GM18511 (cell line): ENCODE measurements at regions not wholly inside any gene's neighbourhood (a gene's known extent, or its start where the extent isn't known, plus 50 kb on each side); places are given as distances from the start of the nearest gene placed in this dataset.
"Not testable (repeated sequence)": the region's sequence is repeated elsewhere in the genome, so short reads cannot be mapped to it uniquely, and the experiment has no call there.

Source experiments
- ATAC-seq: cut with Tn5 transposase; IDR thresholded peaks from one replicate; pipeline ENCODE4 v1.9.1; 2021; ENCODE audit warnings: mild to moderate bottlenecking, moderate library complexity; ENCODE audit not compliant: unreplicated experiment

DNA sequence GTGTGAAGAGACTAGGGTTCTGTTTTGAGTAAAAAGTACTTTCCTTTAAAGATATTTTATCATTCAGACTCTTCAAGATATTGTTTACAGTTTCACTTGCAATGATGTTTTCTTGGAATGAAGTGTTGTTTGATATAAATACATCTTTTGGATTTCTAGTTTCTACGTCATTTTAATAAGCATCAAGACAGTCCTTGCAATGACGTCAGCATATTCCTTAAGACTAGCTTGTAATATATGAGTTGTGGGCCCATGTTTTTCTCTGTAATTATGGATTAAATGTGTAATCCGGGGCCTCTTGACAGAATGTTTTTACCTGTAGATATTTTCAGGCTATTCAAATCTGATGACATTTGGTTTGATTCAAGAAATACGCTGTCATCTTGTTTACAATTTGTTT lies 66.1 kb downstream of the RBMX2 start:
- no peak for ATAC-seq

DNA sequence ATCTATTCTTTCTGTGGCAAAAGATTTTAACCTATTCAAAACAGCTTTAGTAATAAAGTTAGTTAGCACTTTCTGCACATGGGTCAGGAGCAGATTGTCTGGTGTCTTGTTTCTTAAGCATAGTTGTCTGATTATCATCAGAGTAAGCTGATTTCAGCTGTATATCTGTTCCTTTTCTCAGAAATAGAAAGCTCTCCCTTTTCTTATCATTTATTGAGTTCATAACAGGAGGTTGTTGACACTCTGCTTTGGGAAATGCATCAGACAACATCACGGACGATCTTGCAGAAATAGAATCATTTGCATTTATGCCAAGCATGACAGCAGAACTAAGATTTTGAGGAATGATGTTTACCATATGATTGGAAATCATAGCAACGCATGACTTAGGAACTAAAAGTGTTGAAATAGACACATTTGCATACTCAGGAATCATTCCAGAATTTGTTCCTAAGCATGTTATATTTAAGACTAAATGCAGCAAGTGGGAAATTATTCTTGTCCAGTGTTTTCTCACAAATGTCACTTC lies 66.7 kb downstream of the RBMX2 start:
- no peak for ATAC-seq

DNA sequence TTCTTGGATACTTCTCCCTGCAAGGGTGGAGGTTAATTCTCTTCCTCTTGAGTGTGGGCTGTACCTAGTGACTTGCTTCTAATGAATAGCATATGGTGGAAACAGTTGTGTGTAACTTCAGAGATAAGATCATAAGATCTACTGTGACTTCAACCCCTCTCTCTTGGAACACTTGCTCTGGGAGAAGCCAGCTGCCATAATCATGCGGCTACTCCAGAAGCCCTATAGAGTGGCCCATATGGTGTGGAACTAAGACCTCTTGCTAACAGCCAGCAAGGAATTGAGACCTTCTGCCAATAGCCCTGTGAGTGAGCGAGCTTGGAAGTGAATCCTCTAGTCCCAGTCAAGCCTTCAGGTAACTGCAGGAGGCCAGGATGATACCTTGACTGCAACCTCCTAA lies 81.1 kb downstream of the RBMX2 start:
- ATAC-seq: no peak

DNA sequence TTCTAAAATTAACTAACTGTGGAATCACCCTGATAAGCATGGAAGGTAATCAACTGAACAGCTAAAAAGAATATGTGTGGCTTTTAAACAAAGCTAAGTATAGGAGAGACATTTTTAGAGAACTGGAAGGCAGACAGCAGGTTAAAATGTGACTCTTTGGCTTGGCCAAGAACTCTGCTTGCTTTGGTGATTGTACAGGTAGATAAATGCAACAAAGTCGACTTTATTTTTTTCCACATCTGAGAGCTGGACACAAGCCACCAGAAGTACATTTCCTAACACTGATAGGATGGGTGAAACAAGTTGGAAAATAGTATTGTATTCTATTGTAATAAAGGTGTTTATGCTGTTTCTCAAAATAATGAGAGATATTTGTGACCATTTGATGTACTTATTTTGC lies 84.1 kb downstream of the RBMX2 start:
- no peak for ATAC-seq

DNA sequence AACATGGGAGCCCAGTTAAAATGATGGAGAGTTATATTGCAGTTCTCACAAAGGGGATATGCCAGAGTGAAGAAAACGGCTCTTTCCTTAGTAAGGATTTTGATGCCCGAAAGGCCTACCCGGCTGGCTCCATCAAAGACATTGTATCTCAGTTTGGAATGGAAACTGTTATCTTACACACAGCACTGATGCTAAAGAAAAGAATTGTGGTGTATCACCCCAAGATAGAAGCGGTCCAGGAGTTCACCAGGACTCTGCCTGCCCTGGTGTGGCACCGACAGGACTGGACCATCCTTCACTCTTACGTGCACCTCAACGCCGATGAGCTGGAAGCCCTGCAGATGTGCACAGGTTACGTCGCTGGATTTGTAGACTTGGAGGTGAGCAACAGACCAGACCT lies 93.7 kb downstream of the RBMX2 start:
- ATAC-seq: not testable (repeated sequence)

DNA sequence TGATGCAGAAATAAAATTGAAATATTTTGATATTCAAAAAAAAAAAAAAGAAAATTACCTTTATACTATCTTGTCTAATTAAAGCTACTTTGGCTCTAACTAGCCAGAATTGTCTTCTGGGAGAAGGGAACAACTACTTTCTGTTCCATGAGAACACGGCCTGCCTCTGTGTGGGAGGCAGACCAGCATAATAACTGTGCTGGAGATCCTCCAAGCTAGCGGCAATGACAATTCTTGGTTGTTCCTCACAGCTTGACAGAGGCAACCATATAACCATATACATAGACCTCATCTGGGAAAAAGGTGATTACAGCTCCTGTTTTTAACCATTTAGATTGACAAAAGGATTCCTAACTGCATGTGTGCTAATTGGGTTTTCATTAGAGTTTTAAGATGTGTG lies 95.7 kb downstream of the RBMX2 start:
- no peak for ATAC-seq

DNA sequence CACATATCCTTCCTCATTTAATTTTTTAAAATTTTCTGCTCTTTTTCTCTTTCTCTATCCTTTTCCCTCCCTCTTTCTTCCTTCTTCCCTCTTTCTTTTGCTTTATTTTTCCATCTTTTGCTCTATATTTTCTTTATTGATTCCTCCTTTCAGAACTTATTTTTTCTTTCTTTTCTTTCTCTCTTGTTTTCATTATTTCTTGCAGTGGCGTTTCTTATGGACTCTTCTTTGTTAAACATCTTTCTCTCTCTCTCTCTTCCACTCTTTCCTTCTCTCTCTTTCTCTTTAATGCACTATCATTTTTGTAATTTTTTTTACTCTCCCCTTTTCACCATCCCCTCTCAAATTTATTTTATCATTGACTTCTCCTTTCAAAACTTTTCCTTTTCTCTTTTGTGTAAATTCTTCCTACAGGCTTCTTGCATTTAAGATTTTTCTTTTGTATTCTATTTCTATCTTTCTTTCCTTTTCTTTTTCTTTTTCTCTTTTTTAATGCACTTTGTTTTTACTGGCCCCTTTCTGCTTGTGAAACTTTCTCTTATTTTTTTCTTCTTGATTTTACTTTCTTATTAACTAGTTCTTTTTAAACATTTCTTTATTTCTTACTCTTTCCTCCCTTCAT lies 97.0 kb downstream of the RBMX2 start:
- no peak for ATAC-seq

DNA sequence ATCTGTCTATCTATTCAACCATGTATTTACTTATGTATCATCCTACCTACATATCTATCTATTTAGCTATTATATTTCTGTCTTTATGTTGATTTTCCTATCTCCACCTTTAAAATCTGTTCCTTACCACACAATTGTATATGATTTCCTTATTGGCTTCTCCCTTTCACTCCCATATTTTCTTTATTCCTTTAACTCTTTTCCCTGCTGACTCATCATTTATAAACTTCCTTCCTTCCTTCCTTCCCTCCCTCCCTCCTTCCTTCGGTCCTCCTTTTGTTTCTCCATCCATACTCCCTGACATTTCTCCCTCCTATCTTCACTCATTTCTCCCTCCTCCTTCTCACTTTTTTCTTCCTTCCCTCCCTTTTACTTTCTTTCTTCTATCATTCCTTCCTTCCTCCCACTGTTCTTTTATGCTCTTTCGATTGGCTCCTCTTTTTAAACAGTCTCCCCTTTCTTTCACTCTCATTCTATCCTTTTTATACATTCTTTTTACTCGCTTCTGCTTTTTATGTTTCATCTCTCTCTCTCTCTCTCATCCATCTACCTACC lies 100.3 kb downstream of the RBMX2 start:
- no peak for ATAC-seq

DNA sequence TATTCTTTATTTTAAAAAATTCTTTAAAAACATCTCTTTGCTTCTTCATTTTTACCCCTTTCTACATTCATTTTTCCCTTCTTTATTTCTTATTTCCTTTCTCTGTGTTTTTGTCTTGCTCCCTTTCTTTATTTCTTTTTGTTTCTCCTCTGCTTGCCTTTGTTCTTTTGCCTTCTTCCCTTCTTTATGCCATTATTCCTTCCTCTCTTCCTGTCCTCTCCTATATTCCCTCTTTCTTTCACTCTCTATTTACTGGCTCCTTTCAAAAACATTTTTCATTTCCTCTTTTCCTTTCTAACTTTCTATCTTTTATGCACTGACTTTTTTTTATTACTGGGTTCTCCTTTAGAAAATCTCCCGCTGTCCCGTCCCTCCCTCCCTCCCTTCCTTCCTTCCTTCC lies 102.2 kb downstream of the RBMX2 start:
- no peak for ATAC-seq

DNA sequence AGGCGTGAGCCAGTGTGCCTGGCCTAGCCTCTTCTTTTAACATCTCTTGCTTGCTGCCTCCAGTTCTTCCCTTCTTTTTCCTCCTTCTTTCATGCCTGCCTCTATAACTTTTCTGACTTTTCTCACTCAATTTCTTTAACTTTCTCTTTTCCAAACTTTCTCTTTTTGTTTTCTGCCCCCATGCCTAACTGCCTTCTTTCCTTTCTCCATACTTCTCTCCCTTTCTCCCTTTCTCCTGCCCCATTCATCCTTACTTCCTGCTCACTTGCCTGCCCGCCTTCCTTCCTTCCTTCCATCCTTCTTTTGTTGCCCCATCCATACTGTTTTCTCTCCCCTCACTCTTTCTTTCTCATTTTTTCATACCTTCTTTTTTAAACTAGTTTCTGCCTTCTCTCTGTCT lies 105.2 kb downstream of the RBMX2 start:
- ATAC-seq: no peak

DNA sequence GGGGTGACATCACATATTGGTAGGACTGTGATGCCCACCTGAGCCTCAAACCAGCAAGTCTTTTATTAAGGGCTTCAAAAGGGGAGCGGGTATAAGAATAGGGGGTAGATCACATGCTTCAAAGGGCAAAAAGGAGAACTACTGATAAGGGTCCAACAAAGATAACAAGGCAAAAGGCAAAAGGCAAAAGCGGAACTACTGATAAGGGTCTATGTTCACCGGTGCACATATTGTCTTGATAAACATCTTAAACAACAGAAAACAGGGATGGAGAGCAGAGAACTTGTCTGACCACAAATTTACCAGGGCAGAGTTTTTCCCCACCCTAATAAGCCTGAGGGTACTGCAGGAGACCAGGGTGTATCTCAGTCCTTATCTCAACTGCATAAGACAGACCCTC lies 110.7 kb downstream of the RBMX2 start:
- not testable (repeated sequence) for ATAC-seq

DNA sequence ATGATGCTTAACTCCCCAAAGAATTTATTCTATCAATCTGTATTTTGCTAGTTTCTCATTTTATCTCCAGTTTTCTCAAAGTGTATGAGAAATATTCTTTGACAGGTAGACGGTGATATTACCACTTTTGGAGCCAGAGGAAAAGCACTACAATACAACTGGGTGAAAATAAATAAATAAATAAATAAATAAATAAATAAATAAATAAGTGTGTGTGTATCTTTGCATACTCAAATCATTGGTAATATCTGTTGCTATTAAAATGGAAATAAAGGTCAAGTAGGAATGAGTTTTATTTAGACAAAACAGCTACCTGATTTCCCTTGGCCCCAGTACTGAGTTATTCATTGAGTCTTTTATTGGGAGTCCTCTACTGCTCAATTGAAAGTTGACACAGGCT lies 114.3 kb downstream of the RBMX2 start:
- ATAC-seq: no peak

DNA sequence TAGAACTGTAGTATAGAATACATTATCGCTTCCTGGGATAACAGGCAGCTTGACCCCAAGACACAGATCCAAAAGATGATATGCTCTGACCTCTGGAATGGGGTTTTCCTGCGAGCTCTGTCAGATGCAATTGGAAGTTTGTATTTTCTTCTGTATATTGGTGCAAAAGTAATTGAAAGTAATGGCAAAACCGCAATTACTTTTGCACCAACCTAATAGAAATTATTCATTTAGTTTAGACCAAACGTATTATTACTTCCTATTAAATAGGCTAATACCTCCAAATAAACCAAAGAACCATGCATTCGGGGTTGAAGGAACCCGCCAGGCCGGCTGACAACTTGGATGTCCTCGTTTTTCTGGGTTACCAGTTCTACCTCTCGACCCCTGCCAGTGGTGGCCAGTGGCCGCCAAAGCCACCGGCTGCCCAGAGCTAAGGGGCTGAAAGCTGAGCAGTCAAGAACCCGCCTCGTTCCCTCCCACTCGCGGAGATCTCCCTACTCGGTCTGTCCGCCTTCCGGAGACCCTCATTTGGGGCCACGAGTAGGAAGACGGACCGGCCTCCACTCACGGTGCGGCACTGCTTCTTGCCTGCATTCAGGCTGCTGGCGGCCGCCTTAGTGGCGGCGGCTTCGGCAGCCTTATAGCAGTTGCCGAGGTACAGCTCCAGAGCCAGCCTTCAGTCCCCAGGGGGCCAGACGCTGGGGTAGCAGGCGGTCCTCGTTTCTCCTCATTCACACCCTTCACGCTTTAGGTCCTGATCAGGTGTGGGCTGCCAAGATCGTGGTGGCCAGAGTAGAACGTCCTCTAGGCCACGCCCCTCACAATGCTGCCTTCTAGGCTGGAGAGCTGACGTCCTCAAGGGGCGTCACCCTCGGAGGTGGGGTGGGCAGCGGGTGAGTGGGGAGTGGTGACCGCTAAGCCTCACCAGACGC lies 121.9 kb downstream of the RBMX2 start:
- no peak for ATAC-seq

DNA sequence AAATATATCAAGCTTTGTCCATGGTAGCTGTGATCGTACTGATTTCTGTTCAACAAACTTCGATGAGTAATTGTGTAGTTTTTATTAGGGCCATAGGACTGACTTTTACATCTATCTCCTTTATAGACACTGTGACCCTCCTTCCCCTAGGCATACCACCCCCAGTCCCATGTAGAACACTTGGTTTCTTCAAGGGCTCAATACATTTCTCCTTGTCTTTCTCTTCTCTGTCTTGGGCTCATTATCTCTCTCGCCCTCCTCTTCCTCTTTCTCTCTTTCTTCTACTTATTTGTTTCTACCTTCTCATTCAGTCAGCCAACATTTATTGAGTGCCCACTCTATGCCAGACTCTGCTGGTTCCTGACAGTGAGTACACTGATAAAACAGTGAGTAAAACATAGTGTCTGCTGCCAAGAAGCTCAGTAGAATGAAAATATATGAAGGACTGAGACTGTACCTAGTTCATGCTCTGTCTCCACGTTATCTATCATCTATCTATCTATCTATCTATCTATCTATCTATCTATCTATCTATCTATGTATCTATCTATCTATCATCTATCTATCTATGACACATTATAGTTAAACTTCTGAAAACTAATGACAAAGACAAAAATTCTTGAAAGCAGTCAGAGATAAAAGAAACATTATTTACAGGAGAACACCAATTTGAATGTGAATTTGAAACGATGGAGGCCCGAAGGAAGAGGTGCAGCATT lies 122.8 kb downstream of the RBMX2 start:
- no peak for ATAC-seq

DNA sequence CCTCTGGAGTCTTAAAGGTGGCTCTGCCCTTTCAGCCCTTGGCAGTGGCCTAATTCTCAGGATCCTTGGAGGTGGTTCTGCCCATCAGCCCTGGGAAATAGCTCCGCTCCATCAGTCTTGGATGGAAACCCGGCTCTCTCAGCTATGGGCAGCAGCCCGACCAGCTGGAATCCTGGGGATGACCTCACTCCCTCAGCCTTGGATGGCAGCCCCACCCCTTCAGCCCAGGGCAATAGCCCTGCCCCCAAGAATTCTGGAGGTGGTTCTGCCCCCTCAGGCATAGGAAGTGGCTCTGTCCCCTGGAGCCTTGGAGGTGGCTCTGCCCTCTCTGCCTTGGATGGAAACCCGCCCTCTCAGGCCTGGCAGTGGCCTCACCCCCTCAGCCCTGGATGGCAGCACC lies 127.7 kb downstream of the RBMX2 start:
- no peak for ATAC-seq

DNA sequence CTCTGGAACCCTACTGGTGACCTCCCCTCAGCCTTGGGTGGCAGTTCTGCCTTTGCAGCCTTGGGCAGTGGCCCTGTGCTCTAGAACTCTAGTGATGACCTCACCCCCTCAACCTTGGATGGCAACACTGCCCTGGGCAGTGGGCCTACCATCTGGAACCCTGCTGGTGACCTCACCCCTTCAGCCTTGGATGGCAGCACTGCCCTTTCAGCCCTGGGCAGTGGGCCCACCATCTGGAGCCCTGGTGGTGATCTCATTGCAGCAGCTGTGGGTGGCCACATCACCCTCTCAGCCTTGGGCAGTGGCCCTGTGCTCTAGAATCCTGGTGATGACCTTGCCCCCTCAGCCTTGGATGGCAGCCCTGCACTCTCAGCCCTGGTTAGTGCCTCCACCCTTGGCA lies 129.3 kb downstream of the RBMX2 start:
- no peak for ATAC-seq

DNA sequence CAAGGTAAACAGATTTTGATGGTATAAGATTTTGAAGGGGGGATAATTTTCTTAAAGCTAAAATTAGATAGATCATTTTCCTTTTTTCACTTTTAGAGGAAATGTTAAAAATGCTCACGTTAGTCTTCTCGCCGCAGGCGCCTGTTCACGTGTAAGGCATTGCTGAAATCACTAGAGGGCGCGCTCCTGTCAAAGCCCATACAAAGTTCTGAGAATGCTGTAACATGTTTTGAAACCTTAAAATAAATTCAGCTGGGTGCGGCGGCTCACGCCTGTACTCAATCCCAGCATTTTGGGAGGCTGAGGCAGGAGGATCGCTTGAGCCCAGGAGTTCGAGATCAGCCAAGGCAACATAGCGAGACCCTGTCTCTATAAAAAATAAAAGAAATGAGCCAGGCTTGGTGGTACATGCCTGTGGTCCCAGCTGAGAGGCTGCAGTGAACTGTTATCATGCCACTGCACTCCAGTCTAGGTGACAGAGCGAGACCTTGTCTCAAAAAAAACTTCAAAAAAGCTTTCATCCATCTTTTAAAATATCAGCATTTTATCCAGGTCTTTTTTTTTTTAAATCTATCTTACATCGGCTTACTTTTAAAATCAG lies 138.0 kb downstream of the RBMX2 start:
- ATAC-seq: no peak

DNA sequence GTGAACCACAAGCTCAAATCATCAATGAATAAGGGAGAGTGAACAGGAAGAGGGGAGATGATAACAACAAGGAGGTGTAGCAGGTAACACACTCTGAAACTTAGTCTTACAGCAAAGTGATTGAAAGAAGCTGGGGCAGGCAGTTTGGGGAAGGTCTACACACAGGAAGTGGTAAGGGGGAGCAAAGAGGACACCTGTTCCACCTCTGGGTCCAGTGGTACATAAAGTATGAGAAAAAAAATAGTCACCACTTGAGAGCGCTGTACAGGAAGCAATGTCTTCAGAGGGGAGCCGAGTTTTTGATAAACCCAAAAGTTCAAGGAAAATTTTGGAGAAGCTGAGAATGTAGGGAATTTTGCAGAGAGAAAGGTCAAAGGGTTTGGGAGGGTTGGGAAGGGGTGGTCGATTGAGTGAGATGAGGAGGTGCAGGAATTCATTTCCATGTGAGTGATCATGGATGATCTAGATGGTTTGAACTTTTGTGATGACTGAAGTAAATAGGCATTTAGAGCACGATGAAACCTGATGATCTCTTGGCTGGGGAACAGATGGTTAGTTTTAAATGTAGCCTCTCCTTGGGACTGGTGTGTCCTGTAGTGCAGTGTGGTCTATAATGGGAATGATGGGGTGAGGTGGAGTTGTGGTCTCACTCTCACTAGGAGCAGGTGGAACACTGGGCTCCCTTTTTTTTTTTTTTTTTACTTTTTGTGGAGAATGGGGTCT lies 142.0 kb downstream of the RBMX2 start:
- no peak for ATAC-seq

DNA sequence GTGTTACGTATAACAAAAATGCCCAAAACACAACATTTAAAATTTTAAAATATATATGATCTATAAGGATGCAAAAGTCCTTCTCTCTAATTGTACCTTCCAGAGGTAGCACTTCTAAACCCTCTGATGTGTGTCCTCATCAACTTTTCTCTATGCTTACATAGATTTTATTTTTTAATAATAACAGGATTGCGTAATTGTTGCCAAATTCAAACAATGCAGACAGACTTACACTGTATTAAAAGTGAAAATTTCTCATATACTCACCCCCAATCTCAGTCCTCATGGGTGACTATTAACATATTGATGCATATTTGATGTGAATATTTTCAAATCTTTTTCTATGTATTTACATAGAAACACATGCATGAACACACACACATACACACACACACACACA lies 144.0 kb downstream of the RBMX2 start:
- ATAC-seq: no peak

DNA sequence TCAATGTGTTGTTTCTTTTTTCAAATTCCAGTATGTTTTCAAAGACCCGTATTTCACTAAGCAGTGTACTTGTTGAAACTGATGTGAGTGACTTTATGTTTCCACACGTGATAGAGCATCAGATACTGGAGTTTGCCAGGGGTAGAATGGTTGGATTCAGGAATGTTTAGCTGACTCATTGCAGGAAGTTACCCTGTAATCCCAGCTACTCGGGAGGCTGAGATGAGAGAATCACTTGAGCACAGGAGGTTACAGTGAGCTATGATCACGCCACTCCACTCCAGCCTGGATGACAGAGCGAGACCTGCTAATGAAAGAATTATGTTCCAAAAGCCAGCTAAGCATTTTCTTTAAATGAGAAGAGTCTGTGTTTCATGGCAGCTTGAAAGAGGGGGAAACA lies 147.6 kb downstream of the RBMX2 start:
- not testable (repeated sequence) for ATAC-seq
